ENCODE measurements at regions not wholly inside any gene's neighbourhood (a gene's known extent, or its start where the extent isn't known, plus 50 kb on each side); places are given as distances from the start of the nearest gene placed in this dataset.

DNA sequence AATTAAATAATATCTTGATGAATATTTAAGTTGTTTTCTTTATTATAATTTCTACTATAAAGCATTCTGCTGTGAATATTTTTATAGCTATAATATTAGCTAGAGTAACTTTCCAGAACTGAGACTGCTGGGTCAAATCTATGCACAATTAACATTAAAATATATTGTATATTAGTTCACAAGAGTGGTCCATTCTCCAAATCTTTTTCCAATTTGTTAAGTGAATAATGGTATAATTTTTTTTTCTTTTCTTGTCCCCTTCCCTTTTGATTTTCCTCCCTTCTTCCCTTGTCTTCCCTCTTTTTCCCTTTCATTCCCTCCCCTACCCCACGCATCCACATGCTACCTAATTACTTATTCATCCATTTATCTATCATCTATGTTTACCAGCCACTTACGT is 977.5 kb downstream of the TUSC7 start:
- Histone ChIP-seq H3K36me3 (ENCODE audit: control insufficient read depth in 1 of 2, insufficient read depth in 2 of 2, low read length in 2 of 2) (no peaks in the 10 kb centered on the region), H3K4me1 (ENCODE audit: control insufficient read depth in 1 of 2, insufficient read depth in 2 of 2, low read length in 2 of 2) (no peaks in the 10 kb centered on the region), H3K18ac (ENCODE audit: low read length) (no peak overlapping the region), H3K23ac (ENCODE audit: low read length) (no peak overlapping the region), H3K14ac (ENCODE audit: low read length) (no peak overlapping the region), H2BK5ac (ENCODE audit: low read depth, low read length, poor library complexity) (no peak overlapping the region), H3K9ac (ENCODE audit: low read length) (no peak overlapping the region), H4K8ac (ENCODE audit: low read depth, low read length) (no peak overlapping the region), H3K27ac (ENCODE audit: low read depth, low read length) (no peak overlapping the region), H4K12ac (ENCODE audit: low read depth, low read length) (no peak overlapping the region), H3K79me2 (ENCODE audit: control insufficient read depth, insufficient read depth, low read length, poor library complexity) (no peaks in the 10 kb centered on the region), H3K9me3 (ENCODE audit: insufficient read depth, low read depth, low read length) (no peaks in the 10 kb centered on the region), H4K91ac (ENCODE audit: low read depth, low read length) (no peak overlapping the region), H3K27me3 (ENCODE audit: insufficient read depth, low read length) (no peaks in the 10 kb centered on the region), H2AK5ac (ENCODE audit: low read length) (no peak overlapping the region), H2BK120ac (ENCODE audit: insufficient read depth, low read length, poor library complexity) (no peak overlapping the region), H3K4ac (ENCODE audit: low read depth, low read length) (no peak overlapping the region), H2BK12ac (ENCODE audit: low read length) (no peak overlapping the region), H3K4me3 (ENCODE audit: low read depth, low read length) (no peak overlapping the region), H3K79me1 (ENCODE audit: low read length) (no peaks in the 10 kb centered on the region), H2AFZ (ENCODE audit: insufficient read depth, low read length, poor library complexity) (no peak overlapping the region), H3K4me2 (ENCODE audit: low read length) (no peak overlapping the region)
- WGBS (ENCODE audit: extremely low coverage, insufficient coverage, insufficient read length) = 100% methylated on average over 1 of the region's 2 CpGs
- no peak for DNase-seq

- H3K23ac ChIP-seq (ENCODE audit: low read length) = peak overlapping the region; percentile 61
- H3K18ac ChIP-seq (ENCODE audit: low read length) = no peak overlapping the region
- no peak overlapping the region for H4K12ac ChIP-seq (ENCODE audit: low read depth, low read length)
- WGBS (ENCODE audit: extremely low coverage, insufficient coverage, insufficient read length) = no CpG with 5 or more reads among the region's 3 CpGs
- no peaks in the 10 kb centered on the region for H3K36me3 ChIP-seq (ENCODE audit: control insufficient read depth in 1 of 2, insufficient read depth in 2 of 2, low read length in 2 of 2)
- H2AFZ ChIP-seq (ENCODE audit: insufficient read depth, low read length, poor library complexity) = no peak overlapping the region
- no peak overlapping the region for H3K4me2 ChIP-seq (ENCODE audit: low read length)
- H3K27me3 ChIP-seq (ENCODE audit: insufficient read depth, low read length) = no peaks in the 10 kb centered on the region
- H3K4me1 ChIP-seq (ENCODE audit: control insufficient read depth in 1 of 2, insufficient read depth in 2 of 2, low read length in 2 of 2) = no peaks in the 10 kb centered on the region
- no peak for DNase-seq
- no peak overlapping the region for H3K4ac ChIP-seq (ENCODE audit: low read depth, low read length)
- H3K14ac ChIP-seq (ENCODE audit: low read length) = no peak overlapping the region
- H3K79me1 ChIP-seq (ENCODE audit: low read length) = no peaks in the 10 kb centered on the region
- no peak overlapping the region for H2BK120ac ChIP-seq (ENCODE audit: insufficient read depth, low read length, poor library complexity)
- no peak overlapping the region for H2AK5ac ChIP-seq (ENCODE audit: low read length)
- H4K91ac ChIP-seq (ENCODE audit: low read depth, low read length) = no peak overlapping the region
- no peaks in the 10 kb centered on the region for H3K9me3 ChIP-seq (ENCODE audit: insufficient read depth, low read depth, low read length)
- H3K9ac ChIP-seq (ENCODE audit: low read length) = no peak overlapping the region
- no peak overlapping the region for H2BK12ac ChIP-seq (ENCODE audit: low read length)
- no peak overlapping the region for H3K27ac ChIP-seq (ENCODE audit: low read depth, low read length)
- no peaks in the 10 kb centered on the region for H3K79me2 ChIP-seq (ENCODE audit: control insufficient read depth, insufficient read depth, low read length, poor library complexity)
- no peak overlapping the region for H3K4me3 ChIP-seq (ENCODE audit: low read depth, low read length)
- H4K8ac ChIP-seq (ENCODE audit: low read depth, low read length) = no peak overlapping the region
- H2BK5ac ChIP-seq (ENCODE audit: low read depth, low read length, poor library complexity) = no peak overlapping the region
Observed at GRCh38 chr3:117688583-117688982, 979.0 kb downstream of the TUSC7 start.

- Histone ChIP-seq H3K79me1 (ENCODE audit: low read length) (no peaks in the 10 kb centered on the region), H3K18ac (ENCODE audit: low read length) (no peak overlapping the region), H2AFZ (ENCODE audit: insufficient read depth, low read length, poor library complexity) (no peak overlapping the region), H3K79me2 (ENCODE audit: control insufficient read depth, insufficient read depth, low read length, poor library complexity) (no peaks in the 10 kb centered on the region), H4K8ac (ENCODE audit: low read depth, low read length) (no peak overlapping the region), H3K23ac (ENCODE audit: low read length) (no peak overlapping the region), H4K12ac (ENCODE audit: low read depth, low read length) (no peak overlapping the region), H3K4me1 (ENCODE audit: control insufficient read depth in 1 of 2, insufficient read depth in 2 of 2, low read length in 2 of 2) (no peaks in the 10 kb centered on the region), H3K4ac (ENCODE audit: low read depth, low read length) (no peak overlapping the region), H4K91ac (ENCODE audit: low read depth, low read length) (no peak overlapping the region), H3K4me2 (ENCODE audit: low read length) (no peak overlapping the region), H3K36me3 (ENCODE audit: control insufficient read depth in 1 of 2, insufficient read depth in 2 of 2, low read length in 2 of 2) (no peaks in the 10 kb centered on the region), H2BK120ac (ENCODE audit: insufficient read depth, low read length, poor library complexity) (no peak overlapping the region), H3K27me3 (ENCODE audit: insufficient read depth, low read length) (no peaks in the 10 kb centered on the region), H3K4me3 (ENCODE audit: low read depth, low read length) (no peak overlapping the region), H2AK5ac (ENCODE audit: low read length) (no peak overlapping the region), H3K27ac (ENCODE audit: low read depth, low read length) (no peak overlapping the region), H2BK5ac (ENCODE audit: low read depth, low read length, poor library complexity) (no peak overlapping the region), H3K9me3 (ENCODE audit: insufficient read depth, low read depth, low read length) (no peaks in the 10 kb centered on the region), H2BK12ac (ENCODE audit: low read length) (no peak overlapping the region), H3K14ac (ENCODE audit: low read length) (no peak overlapping the region), H3K9ac (ENCODE audit: low read length) (no peak overlapping the region)
- DNase-seq = no peak
- WGBS (ENCODE audit: extremely low coverage, insufficient coverage, insufficient read length) = no CpG with 5 or more reads among the region's 1 CpG
Observed at GRCh38 chr3:117691526-117691925, 981.9 kb downstream of the TUSC7 start.

- Histone ChIP-seq H3K4me1 (ENCODE audit: control insufficient read depth in 1 of 2, insufficient read depth in 2 of 2, low read length in 2 of 2) (no peaks in the 10 kb centered on the region), H3K27ac (ENCODE audit: low read depth, low read length) (no peak overlapping the region), H3K9me3 (ENCODE audit: insufficient read depth, low read depth, low read length) (no peaks in the 10 kb centered on the region), H3K23ac (ENCODE audit: low read length) (no peak overlapping the region), H4K8ac (ENCODE audit: low read depth, low read length) (no peak overlapping the region), H2BK12ac (ENCODE audit: low read length) (no peak overlapping the region), H3K4me3 (ENCODE audit: low read depth, low read length) (no peak overlapping the region), H2BK5ac (ENCODE audit: low read depth, low read length, poor library complexity) (no peak overlapping the region), H3K27me3 (ENCODE audit: insufficient read depth, low read length) (no peaks in the 10 kb centered on the region), H4K12ac (ENCODE audit: low read depth, low read length) (no peak overlapping the region), H3K36me3 (ENCODE audit: control insufficient read depth in 1 of 2, insufficient read depth in 2 of 2, low read length in 2 of 2) (no peaks in the 10 kb centered on the region), H3K79me2 (ENCODE audit: control insufficient read depth, insufficient read depth, low read length, poor library complexity) (no peaks in the 10 kb centered on the region), H3K79me1 (ENCODE audit: low read length) (no peaks in the 10 kb centered on the region), H4K91ac (ENCODE audit: low read depth, low read length) (no peak overlapping the region), H3K18ac (ENCODE audit: low read length) (no peak overlapping the region), H2AK5ac (ENCODE audit: low read length) (no peak overlapping the region), H2BK120ac (ENCODE audit: insufficient read depth, low read length, poor library complexity) (no peak overlapping the region), H3K14ac (ENCODE audit: low read length) (no peak overlapping the region), H3K9ac (ENCODE audit: low read length) (no peak overlapping the region), H2AFZ (ENCODE audit: insufficient read depth, low read length, poor library complexity) (no peak overlapping the region), H3K4me2 (ENCODE audit: low read length) (no peak overlapping the region), H3K4ac (ENCODE audit: low read depth, low read length) (no peak overlapping the region)
- DNase-seq = no peak
- WGBS (ENCODE audit: extremely low coverage, insufficient coverage, insufficient read length) = no CpG with 5 or more reads among the region's 5 CpGs
Observed at GRCh38 chr3:117692416-117692995, 982.9 kb downstream of the TUSC7 start.

All from trophoblast cell (in vitro differentiated cells and primary cell).